Astrocyte of the cerebellum (primary cell): ENCODE measurements at regions not wholly inside any gene's neighbourhood (a gene's known extent, or its start where the extent isn't known, plus 50 kb on each side); places are given as distances from the start of the nearest gene placed in this dataset.
"Not testable (repeated sequence)": the region's sequence is repeated elsewhere in the genome, so short reads cannot be mapped to it uniquely, and the experiment has no call there.

Experiments used
- DNase-seq: peaks from one replicate; pipeline ENCODE4 v3.0.0-alpha.2; 2011; ENCODE audit warnings: low read depth
- H3K4me3 ChIP-seq: 2 replicates; pipeline ENCODE4 v1.5.1; 2011; ENCODE audit warnings: mild to moderate bottlenecking, low read depth, low read length, moderate library complexity
- in situ Hi-C: cut with HindIII; loops from 2 replicates; pipeline ENCODE4 v1.10.0; 2017; ENCODE audit warnings: low sequenced_read_pairs
- TF ChIP-seq, protein P1 (sequence below): IDR thresholded peaks from 2 replicates; pipeline ENCODE4 v1.5.1; 2012; ENCODE audit warnings: low read length, low read depth, moderate library complexity, mild to moderate bottlenecking; ENCODE audit errors: missing control alignments

DNA sequence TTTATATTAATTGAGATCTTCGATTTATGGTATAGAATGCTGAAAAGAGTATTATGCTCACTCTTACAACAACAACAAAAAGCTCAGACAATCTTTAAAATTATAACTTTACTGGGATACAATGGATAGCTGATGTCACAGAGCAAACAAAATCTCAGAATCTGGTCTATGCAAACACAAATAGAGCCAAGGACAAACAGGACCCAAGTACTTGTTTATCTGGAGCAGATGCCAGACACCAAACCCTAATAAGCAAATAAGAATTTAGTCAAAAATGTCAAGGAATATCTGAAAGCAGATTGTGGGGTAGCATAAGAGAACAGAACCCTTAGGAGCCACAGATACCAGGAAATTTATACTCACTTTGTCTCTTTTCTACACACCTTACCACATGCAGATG, 302.2 kb downstream of the CGGBP1 start:
- TF ChIP-seq, protein P1, sequence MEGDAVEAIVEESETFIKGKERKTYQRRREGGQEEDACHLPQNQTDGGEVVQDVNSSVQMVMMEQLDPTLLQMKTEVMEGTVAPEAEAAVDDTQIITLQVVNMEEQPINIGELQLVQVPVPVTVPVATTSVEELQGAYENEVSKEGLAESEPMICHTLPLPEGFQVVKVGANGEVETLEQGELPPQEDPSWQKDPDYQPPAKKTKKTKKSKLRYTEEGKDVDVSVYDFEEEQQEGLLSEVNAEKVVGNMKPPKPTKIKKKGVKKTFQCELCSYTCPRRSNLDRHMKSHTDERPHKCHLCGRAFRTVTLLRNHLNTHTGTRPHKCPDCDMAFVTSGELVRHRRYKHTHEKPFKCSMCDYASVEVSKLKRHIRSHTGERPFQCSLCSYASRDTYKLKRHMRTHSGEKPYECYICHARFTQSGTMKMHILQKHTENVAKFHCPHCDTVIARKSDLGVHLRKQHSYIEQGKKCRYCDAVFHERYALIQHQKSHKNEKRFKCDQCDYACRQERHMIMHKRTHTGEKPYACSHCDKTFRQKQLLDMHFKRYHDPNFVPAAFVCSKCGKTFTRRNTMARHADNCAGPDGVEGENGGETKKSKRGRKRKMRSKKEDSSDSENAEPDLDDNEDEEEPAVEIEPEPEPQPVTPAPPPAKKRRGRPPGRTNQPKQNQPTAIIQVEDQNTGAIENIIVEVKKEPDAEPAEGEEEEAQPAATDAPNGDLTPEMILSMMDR, result no peak
- no peak for DNase-seq
- no peak overlapping the region for H3K4me3 ChIP-seq
- in situ Hi-C loops, result no loop called here

DNA sequence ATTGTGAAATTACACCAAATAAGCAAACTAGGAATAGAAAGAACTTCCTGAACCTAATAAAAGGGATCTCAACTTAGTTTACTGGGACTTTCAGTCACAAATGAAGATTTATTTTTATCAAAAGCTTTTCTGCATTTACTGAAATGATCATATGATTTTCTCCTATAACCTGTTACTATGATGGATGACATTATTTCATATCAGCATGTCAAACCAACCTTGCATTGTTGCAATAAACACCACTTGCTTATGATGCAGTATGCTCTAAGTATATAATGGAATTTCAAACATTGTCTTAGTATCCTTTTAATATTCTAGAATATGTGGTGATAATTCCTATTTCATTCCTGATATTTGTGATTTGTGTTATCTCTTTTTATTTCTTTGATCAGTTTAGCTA, 303.0 kb downstream of the CGGBP1 start:
- TF ChIP-seq, protein P1, result no peak
- no peak overlapping the region for H3K4me3 ChIP-seq
- no peak for DNase-seq
- in situ Hi-C loops, result no loop called here

DNA sequence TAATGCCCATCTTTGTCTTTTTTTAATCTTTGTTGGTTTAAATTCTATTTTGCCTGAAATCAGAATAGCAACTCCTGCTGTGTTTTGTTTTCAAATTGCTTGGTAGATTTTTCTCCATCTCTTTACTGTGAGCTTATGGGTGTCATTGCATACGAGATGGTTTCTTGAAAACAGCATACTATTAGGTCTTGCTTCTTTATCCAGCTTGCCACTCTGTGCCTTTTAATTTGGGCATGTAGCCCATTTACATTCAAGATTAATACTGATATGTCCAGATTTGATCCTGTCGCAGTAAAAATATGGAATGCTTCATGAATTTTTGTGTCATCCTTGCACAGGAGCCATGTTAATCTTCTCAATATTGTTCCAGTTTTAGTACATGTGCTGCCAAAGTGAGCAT, 316.6 kb downstream of the CGGBP1 start:
- no peak for DNase-seq
- TF ChIP-seq, protein P1, result no peak
- in situ Hi-C loops, result no loop called here
- no peak overlapping the region for H3K4me3 ChIP-seq

DNA sequence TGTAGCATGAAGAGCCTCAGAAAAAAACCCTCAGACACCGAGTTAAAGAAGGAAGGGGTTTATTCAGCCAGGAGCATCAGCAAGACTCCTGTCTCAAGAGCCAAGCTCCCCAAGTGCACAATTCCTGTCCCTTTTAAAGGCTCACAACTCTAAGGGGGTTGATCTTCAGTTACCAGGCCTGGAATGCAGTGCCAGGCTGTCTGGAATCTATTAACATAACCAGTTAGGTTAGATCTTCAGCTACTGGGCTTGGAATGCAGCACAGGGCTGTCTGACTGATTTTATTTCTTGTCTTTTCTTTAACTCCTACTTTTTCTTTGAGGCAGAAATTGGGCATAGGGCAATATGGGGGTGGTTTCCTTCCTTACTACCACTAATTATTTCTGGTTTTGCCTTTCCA, 317.9 kb downstream of the CGGBP1 start:
- in situ Hi-C loops, result not testable (repeated sequence)

DNA sequence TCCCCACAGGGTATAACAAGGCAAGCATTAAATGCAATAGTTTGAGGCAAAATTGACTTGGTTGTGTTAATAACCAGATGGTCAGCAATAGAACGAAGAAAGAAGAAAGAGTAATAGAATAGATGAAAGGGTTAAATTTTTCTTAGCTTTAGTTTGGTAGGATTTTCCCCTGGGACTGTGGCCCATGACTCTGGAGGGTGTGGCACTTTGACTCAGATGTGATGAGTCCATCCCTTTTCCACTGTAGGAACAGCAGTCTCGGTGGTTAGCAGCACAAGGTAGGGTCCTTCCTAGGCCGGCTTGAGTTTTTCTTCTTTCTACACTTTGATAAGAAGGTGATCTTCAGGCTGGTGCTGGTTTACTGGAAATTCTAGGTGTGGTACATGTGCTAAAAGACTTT, 321.0 kb downstream of the CGGBP1 start:
- H3K4me3 ChIP-seq, DNase-seq, in situ Hi-C loops: not testable (repeated sequence)

More for the DNA sequence above, 317.9 kb downstream of the CGGBP1 start:
- not testable (repeated sequence) for H3K4me3 ChIP-seq, DNase-seq

DNA sequence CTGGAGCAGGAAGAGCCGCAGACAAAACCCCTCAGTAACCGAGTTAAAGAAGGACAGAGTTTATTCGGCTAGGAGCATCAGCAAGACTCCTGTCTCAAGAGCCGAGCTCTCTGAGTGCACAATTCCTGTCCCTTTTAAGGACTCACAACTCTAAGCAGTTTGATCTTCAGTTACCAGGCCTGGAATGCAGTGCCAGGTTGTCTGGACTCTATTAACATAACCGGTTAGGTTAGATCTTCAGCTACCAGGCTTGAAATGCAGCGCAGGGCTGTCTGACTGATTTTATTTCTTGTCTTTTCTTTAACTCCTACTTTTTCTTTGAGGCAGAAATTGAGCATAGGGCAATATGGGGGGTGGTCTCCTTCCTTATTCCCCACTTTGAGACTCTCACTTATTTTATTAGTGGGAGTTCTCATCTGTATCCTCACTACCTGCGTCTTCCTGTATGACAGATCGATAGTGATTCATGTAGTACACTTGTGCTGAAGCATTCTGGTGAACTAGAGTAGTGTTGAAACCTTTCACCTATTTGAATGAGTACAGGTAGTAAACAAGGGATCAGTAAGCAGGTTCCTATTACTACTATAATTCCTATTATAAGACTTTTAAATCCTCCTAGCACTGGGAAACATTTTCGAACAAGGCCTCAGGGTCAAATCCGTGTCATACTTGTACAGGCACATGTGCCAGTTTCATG, 325.0 kb downstream of the CGGBP1 start:
- in situ Hi-C loops, result no loop called here
- TF ChIP-seq, protein P1, result no peak
- no peak overlapping the region for H3K4me3 ChIP-seq
- DNase-seq, result no peak

DNA sequence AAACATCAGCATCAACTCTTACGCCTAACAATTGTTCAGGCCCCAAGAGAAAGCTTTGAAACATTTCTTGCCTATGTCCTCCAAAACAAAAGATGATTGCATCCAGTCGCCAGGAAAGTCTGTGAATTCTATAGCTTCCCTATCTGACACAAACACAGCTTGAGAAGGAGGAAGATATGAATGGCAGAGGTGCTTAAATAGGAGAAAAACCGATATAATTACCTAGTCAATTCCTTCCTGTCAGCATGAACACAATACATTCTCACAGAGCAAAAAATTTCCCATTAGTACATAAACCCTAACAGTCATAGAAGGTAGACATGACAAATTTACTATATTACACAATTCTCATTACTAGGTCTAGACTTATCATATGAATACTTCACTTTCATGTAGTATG, 326.5 kb downstream of the CGGBP1 start:
- no peak overlapping the region for H3K4me3 ChIP-seq
- in situ Hi-C loops, result no loop called here
- TF ChIP-seq, protein P1, result no peak
- DNase-seq, result no peak

DNA sequence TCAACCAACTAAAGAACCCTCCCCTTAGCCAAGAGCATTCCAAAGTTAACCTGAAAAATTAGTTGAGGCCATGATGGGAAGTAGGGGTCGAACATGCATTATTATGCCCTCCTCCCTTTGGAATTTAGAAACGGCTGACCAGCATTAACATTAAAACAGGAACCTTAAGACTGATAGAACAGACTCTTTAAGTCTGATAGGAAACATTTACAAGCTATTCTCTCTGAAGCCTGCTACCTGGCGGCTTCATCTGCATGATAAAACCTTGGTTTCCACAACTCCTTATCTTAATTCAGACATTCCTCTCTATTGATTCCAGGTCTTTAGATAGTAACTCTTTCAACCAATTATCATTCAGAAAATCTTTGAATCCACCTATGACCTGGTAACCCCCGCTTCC, 331.0 kb downstream of the CGGBP1 start:
- H3K4me3 ChIP-seq, result no peak overlapping the region
- TF ChIP-seq, protein P1, result no peak
- DNase-seq, result no peak
- in situ Hi-C loops, result no loop called here
